Neural cell (in vitro differentiated cells): ENCODE measurements at regions not wholly inside any gene's neighbourhood (a gene's known extent, or its start where the extent isn't known, plus 50 kb on each side); places are given as distances from the start of the nearest gene placed in this dataset.

ENCODE experiments used
- CTCF ChIP-seq: fragments of 450-650 bp; IDR thresholded peaks from 2 replicates; pipeline ENCODE4 v1.5.1; 2014; ENCODE audit warnings: antibody characterized with exemption, mild to moderate bottlenecking, moderate library complexity; ENCODE audit not compliant: poor library complexity, severe bottlenecking
- SMC3 ChIP-seq: fragments of 450-650 bp; conservative IDR thresholded peaks from 2 replicates; pipeline ENCODE4 v1.6.1; 2014; ENCODE audit warnings: antibody characterized with exemption, mild to moderate bottlenecking, moderate library complexity; ENCODE audit not compliant: poor library complexity

- TF ChIP-seq SMC3 (no peak), CTCF (no peak)
Measured at GRCh38 chr7:109158246-109158645, 588.6 kb downstream of the DNAJB9 start.
